ENCODE measurements at regions not wholly inside any gene's neighbourhood (a gene's known extent, or its start where the extent isn't known, plus 50 kb on each side); places are given as distances from the start of the nearest gene placed in this dataset.

- Mint-ChIP-seq H3K27me3 (ENCODE audit: low read depth, poor library complexity) (no peaks in the 10 kb centered on the region), H3K36me3 (ENCODE audit: low read depth) (peaks cover 59% of the 10 kb centered on the region), H3K4me1 (peaks cover 27% of the 10 kb centered on the region), H3K27ac (no peak overlapping the region), H3K9me3 (peaks cover 32% of the 10 kb centered on the region), H3K4me3 (no peak overlapping the region)
- TF ChIP-seq CTCF (IDR thresholded peaks at IDR 0.05): no peak
- DNase-seq: no peak
These were observed 468.1 kb downstream of the FGF9 start for GRCh38 chr13:22138947-22139346.

DNA sequence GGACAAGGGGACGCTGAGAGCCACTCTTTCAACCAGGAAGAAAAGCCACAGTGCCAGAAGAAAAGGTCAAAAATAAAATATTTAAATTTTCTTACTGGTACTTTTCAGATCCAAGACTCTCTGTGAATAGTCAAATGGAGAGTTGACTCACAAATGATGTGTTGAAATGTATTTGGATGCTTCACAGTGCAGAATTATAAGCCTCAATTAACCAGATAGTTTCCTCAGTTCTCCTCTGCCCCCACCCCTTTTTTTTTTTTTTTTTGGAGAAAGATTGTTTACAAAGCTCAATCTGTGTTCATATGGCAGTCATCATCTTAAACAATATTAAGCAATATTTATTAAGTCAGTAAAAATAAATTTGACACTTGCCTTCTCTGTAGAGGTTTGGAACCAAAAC is 470.8 kb downstream of the FGF9 start:
- H3K36me3 Mint-ChIP-seq (ENCODE audit: low read depth): peaks cover 56% of the 10 kb centered on the region
- H3K4me3 Mint-ChIP-seq: no peak overlapping the region
- H3K9me3 Mint-ChIP-seq: peaks cover 29% of the 10 kb centered on the region
- H3K27ac Mint-ChIP-seq: no peak overlapping the region
- TF ChIP-seq CTCF (IDR thresholded peaks at IDR 0.05): no peak
- DNase-seq: no peak
- peaks cover 18% of the 10 kb centered on the region for H3K4me1 Mint-ChIP-seq
- no peaks in the 10 kb centered on the region for H3K27me3 Mint-ChIP-seq (ENCODE audit: low read depth, poor library complexity)

DNA sequence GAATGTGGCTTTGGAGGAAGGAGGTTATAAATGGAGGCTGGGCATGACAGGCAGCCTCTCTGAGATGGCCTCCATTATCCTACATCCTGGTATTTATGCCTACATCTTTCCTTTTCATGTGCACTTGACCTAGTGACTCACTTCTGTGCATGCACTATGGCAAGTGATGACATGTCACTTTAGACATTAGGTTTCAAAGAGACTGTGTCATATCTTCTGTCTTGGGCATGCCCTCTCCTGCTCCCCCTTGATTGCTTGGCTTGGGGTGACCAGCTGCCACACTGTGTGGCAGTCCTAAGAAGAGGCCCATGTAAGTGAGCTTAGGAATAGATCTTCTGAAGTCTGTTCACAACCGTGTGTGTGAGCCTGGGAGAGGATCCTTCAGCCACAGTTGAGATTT is 472.8 kb downstream of the FGF9 start:
- H3K27ac Mint-ChIP-seq: no peak overlapping the region
- peaks cover 55% of the 10 kb centered on the region for H3K36me3 Mint-ChIP-seq (ENCODE audit: low read depth)
- peaks cover 16% of the 10 kb centered on the region for H3K4me1 Mint-ChIP-seq
- H3K9me3 Mint-ChIP-seq: peaks cover 28% of the 10 kb centered on the region
- H3K4me3 Mint-ChIP-seq: no peak overlapping the region
- no peak for TF ChIP-seq CTCF (IDR thresholded peaks at IDR 0.05)
- DNase-seq: no peak
- no peaks in the 10 kb centered on the region for H3K27me3 Mint-ChIP-seq (ENCODE audit: low read depth, poor library complexity)

- peaks cover 16% of the 10 kb centered on the region for H3K4me1 Mint-ChIP-seq
- H3K4me3 Mint-ChIP-seq: no peak overlapping the region
- H3K27ac Mint-ChIP-seq: no peak overlapping the region
- no peak for TF ChIP-seq CTCF (IDR thresholded peaks at IDR 0.05)
- H3K9me3 Mint-ChIP-seq: peaks cover 34% of the 10 kb centered on the region
- H3K36me3 Mint-ChIP-seq (ENCODE audit: low read depth): peaks cover 60% of the 10 kb centered on the region
- H3K27me3 Mint-ChIP-seq (ENCODE audit: low read depth, poor library complexity): no peaks in the 10 kb centered on the region
- no peak for DNase-seq
These were observed 473.9 kb downstream of the FGF9 start for GRCh38 chr13:22144806-22145205.

DNA sequence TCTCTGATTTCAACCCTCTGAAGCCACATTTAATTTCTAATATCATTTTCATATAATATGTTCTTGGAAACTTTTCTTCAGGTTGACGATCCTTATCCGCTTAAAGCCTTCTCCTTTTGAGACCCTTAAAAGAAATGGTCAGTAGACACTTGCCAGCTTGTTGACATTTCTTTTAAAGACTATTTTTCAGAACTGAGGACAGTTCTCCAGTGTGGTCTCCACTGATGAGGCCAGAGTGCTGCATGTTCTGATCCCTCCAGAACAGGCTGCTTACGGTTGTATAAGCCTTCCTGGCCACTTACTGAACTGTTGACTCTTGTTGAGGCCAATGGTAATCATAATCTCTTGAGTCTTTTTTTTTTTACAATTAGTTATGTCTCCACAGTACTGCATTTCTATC is 477.3 kb downstream of the FGF9 start:
- peaks cover 32% of the 10 kb centered on the region for H3K9me3 Mint-ChIP-seq
- DNase-seq: no peak
- no peaks in the 10 kb centered on the region for H3K27me3 Mint-ChIP-seq (ENCODE audit: low read depth, poor library complexity)
- no peak overlapping the region for H3K4me3 Mint-ChIP-seq
- H3K36me3 Mint-ChIP-seq (ENCODE audit: low read depth): peaks cover 42% of the 10 kb centered on the region
- no peak for TF ChIP-seq CTCF (IDR thresholded peaks at IDR 0.05)
- H3K4me1 Mint-ChIP-seq: no peaks in the 10 kb centered on the region
- no peak overlapping the region for H3K27ac Mint-ChIP-seq

GRCh38 chr13:22152751-22153150 is 481.9 kb downstream of the FGF9 start:
- Mint-ChIP-seq H3K9me3 (peaks cover 15% of the 10 kb centered on the region), H3K4me3 (no peak overlapping the region), H3K27me3 (ENCODE audit: low read depth, poor library complexity) (no peaks in the 10 kb centered on the region), H3K36me3 (ENCODE audit: low read depth) (peaks cover 38% of the 10 kb centered on the region), H3K4me1 (no peaks in the 10 kb centered on the region), H3K27ac (no peak overlapping the region)
- TF ChIP-seq CTCF (IDR thresholded peaks at IDR 0.05): no peak
- no peak for DNase-seq
